ENCODE measurements at regions not wholly inside any gene's neighbourhood (a gene's known extent, or its start where the extent isn't known, plus 50 kb on each side); places are given as distances from the start of the nearest gene placed in this dataset.

DNA sequence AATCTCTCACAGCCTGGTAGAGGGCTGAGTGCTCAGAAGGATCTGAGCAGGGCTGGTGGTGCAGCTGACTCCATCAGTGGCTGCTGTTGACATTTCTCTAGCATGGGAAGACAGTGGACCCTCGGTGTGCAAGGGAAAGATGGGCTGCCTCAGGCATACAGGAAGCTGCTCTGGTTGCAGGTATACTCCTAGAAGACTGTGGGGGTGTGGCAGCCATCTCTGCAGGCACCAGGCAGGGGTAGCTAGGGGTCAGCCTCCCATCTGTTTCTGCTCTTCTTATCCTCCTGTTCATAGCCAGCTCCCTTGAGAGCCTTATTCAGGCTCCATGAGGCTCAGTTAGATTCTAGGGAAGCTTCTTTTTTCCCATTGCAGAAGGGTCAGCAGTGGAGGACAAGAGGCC, 475.5 kb downstream of the TSHZ3 start:
- Histone ChIP-seq H3K36me3 (no peaks in the 10 kb centered on the region), H3K27me3 (no peaks in the 10 kb centered on the region), H3K27ac (no peak overlapping the region), H3K4me1 (no peaks in the 10 kb centered on the region), H3K9me3 (no peaks in the 10 kb centered on the region), H3K4me3 (no peak overlapping the region)
- intact Hi-C loops (cut with DNase I), result no loop called here
- TF ChIP-seq, protein P1, sequence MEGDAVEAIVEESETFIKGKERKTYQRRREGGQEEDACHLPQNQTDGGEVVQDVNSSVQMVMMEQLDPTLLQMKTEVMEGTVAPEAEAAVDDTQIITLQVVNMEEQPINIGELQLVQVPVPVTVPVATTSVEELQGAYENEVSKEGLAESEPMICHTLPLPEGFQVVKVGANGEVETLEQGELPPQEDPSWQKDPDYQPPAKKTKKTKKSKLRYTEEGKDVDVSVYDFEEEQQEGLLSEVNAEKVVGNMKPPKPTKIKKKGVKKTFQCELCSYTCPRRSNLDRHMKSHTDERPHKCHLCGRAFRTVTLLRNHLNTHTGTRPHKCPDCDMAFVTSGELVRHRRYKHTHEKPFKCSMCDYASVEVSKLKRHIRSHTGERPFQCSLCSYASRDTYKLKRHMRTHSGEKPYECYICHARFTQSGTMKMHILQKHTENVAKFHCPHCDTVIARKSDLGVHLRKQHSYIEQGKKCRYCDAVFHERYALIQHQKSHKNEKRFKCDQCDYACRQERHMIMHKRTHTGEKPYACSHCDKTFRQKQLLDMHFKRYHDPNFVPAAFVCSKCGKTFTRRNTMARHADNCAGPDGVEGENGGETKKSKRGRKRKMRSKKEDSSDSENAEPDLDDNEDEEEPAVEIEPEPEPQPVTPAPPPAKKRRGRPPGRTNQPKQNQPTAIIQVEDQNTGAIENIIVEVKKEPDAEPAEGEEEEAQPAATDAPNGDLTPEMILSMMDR (IDR thresholded peaks at IDR 0.05), result no peak
- DNase-seq (ENCODE audit: low spot score in 2 of 2), result no peak

DNA sequence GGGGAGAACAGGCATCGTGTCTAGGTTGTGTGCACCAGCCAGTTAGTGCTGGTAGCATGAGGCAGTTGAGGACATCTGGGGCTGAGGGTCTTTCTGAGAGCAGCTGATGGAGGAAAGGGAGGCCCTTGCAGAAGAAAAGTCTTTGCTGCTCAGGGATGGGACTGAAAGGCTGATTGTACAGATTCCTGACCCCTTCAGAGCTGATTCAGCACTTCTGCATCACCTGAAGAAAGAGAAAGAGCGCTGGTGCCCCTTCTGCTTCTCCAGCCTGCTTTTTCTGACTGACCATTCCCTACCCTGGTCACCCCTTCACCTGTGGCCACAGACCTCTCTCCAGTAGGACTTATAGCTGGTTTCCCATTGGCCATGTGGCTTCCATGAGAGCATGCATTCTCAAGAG, 476.2 kb downstream of the TSHZ3 start:
- DNase-seq (ENCODE audit: low spot score in 2 of 2), result no peak
- no peak overlapping the region for H3K4me3 ChIP-seq
- H3K27me3 ChIP-seq, result no peaks in the 10 kb centered on the region
- H3K36me3 ChIP-seq, result no peaks in the 10 kb centered on the region
- no peaks in the 10 kb centered on the region for H3K9me3 ChIP-seq
- H3K27ac ChIP-seq, result no peak overlapping the region
- TF ChIP-seq, protein P1 (IDR thresholded peaks at IDR 0.05), result no peak
- no peaks in the 10 kb centered on the region for H3K4me1 ChIP-seq
- intact Hi-C loops (cut with DNase I), result no loop called here

DNA sequence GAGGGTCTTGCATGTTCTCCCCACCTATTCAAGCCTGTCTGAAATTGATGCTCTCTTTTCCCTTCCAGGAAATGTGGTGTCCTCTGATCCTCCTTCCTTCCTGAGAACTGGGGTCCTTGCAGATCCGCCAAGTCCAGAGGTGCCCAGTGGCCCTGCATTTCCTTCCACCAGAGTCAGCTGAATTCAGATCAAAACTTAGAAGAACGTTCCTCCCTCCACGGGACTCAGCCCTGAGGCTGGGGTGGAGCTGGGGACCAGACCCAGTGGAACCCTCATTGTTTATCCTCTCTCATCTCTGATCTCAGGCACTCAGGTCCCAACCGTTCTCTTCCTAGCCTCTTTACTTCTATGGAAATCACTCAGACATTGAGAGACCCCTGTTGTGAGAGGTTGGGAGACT, 477.3 kb downstream of the TSHZ3 start:
- no peak for DNase-seq (ENCODE audit: low spot score in 2 of 2)
- no peaks in the 10 kb centered on the region for H3K9me3 ChIP-seq
- H3K27ac ChIP-seq, result no peak overlapping the region

DNA sequence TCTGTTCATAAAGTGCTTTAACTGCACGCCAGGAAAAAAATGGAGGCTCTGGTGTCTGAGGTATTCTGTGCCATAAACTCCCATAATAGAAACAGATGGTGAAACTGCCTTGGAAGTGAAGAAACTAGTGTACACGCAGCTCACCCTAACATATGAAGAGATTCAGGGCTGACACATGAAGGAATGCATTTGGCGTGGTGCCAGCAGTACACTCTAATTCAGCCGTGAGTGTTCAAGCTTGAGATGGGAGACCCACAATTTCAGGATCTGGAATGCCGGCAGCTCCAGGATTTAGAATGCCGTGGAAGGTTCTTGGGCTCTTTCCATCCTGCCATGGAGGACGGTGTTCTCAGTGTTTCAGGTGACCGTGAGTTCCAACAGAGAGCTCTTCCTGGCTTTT, 478.4 kb downstream of the TSHZ3 start:
- H3K27me3 ChIP-seq, result no peaks in the 10 kb centered on the region
- no peak for DNase-seq (ENCODE audit: low spot score in 2 of 2)
- no peak overlapping the region for H3K4me3 ChIP-seq
- H3K36me3 ChIP-seq, result no peaks in the 10 kb centered on the region
- H3K4me1 ChIP-seq, result no peaks in the 10 kb centered on the region
- no peaks in the 10 kb centered on the region for H3K9me3 ChIP-seq
- intact Hi-C loops (cut with DNase I), result no loop called here
- TF ChIP-seq, protein P1 (IDR thresholded peaks at IDR 0.05), result no peak
- H3K27ac ChIP-seq, result no peak overlapping the region

More for the DNA sequence above, 477.3 kb downstream of the TSHZ3 start:
- no peaks in the 10 kb centered on the region for H3K4me1 ChIP-seq
- intact Hi-C loops (cut with DNase I), result no loop called here
- H3K4me3 ChIP-seq, result no peak overlapping the region
- H3K27me3 ChIP-seq, result no peaks in the 10 kb centered on the region
- TF ChIP-seq, protein P1 (IDR thresholded peaks at IDR 0.05), result no peak
- H3K36me3 ChIP-seq, result no peaks in the 10 kb centered on the region

DNA sequence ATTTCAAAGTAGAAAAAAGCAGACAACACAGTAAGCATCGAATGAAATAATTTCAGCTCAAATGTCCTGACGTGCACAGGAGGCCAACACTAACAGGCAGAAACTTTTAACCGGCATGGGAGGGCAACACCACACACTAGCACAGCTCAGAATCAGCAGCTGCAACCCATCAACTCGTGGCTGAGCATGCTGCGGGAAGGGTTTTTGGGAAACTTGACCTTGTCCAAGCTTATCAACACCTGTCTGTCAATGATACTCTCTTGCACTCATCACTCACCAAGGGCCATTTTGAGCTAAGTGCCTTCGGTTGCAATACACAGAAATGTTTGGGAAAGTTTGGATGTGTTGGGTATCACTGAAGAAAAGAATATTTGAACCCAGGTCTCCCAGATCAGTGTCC, 483.7 kb downstream of the TSHZ3 start:
- Histone ChIP-seq H3K4me3 (no peak overlapping the region), H3K4me1 (no peaks in the 10 kb centered on the region), H3K27ac (no peak overlapping the region), H3K27me3 (no peaks in the 10 kb centered on the region), H3K9me3 (no peaks in the 10 kb centered on the region), H3K36me3 (no peaks in the 10 kb centered on the region)
- TF ChIP-seq, protein P1 (IDR thresholded peaks at IDR 0.05), result no peak
- peak in 1 of 2 donors; percentile 31 for DNase-seq (ENCODE audit: low spot score in 2 of 2)
- intact Hi-C loops (cut with DNase I), result no loop called here

Data from ascending aorta (tissue), 2 donors.